D721Med (cell line): ENCODE measurements at regions not wholly inside any gene's neighbourhood (a gene's known extent, or its start where the extent isn't known, plus 50 kb on each side); places are given as distances from the start of the nearest gene placed in this dataset.

Source experiments
- DNase-seq: peaks from one replicate; pipeline ENCODE4 v3.0.0; 2011; ENCODE audit warnings: low spot score; ENCODE audit not compliant: insufficient read length
- FAIRE-seq: peaks from 2 replicates; lab custom pipeline; 2011; peaks lifted over from hg19 to GRCh38; lab: Jason Lieb, UNC
- TF ChIP-seq, protein P1 (sequence below): IDR thresholded peaks from 2 replicates; pipeline ENCODE4 v1.5.1; 2012; ENCODE audit warnings: mild to moderate bottlenecking, control low read depth; ENCODE audit not compliant: insufficient read depth; ENCODE audit errors: missing control alignments

- no peak for DNase-seq
- TF ChIP-seq, protein P1, sequence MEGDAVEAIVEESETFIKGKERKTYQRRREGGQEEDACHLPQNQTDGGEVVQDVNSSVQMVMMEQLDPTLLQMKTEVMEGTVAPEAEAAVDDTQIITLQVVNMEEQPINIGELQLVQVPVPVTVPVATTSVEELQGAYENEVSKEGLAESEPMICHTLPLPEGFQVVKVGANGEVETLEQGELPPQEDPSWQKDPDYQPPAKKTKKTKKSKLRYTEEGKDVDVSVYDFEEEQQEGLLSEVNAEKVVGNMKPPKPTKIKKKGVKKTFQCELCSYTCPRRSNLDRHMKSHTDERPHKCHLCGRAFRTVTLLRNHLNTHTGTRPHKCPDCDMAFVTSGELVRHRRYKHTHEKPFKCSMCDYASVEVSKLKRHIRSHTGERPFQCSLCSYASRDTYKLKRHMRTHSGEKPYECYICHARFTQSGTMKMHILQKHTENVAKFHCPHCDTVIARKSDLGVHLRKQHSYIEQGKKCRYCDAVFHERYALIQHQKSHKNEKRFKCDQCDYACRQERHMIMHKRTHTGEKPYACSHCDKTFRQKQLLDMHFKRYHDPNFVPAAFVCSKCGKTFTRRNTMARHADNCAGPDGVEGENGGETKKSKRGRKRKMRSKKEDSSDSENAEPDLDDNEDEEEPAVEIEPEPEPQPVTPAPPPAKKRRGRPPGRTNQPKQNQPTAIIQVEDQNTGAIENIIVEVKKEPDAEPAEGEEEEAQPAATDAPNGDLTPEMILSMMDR: no peak
- FAIRE-seq: no peak
These were observed 266.1 kb upstream of the SIX2 start for GRCh38 chr2:45275242-45275805.

DNA sequence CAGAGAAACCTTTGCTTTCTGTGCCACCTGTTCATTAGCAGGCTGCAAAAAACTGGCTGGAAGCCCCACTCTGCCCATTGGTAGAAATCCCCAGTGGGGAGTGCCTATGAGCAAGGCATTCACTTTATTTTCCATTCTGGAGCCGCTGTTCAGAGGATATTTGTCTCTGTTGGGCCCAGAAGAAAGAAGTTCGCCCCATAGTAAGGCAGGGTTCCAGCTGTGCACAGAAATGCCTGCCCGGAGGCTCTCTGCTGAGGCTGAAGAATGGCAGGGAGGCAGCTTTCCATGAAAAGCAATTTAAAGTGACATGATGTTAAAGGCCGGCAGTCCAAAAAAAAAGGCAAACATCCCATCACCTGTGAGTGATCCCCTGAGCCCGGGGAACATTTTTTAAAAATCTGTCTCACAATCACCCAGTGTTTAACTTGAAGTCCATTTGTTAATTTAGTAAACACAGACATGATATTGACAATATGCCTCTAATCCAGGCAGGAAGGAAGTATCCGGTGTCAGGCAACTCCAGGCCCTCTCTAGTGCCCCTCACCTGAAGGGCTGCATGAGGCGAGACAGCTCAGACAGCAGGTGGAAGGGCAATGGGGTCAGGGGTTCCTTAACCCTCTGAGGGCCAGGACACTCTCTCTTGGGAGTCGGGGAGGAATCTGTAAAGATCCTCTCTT, 265.1 kb upstream of the SIX2 start:
- TF ChIP-seq, protein P1: no peak
- FAIRE-seq (no peak), DNase-seq (no peak)

GRCh38 chr2:45273412-45274249, 264.4 kb upstream of the SIX2 start:
- TF ChIP-seq, protein P1: no peak
- no peak for FAIRE-seq
- no peak for DNase-seq

DNA sequence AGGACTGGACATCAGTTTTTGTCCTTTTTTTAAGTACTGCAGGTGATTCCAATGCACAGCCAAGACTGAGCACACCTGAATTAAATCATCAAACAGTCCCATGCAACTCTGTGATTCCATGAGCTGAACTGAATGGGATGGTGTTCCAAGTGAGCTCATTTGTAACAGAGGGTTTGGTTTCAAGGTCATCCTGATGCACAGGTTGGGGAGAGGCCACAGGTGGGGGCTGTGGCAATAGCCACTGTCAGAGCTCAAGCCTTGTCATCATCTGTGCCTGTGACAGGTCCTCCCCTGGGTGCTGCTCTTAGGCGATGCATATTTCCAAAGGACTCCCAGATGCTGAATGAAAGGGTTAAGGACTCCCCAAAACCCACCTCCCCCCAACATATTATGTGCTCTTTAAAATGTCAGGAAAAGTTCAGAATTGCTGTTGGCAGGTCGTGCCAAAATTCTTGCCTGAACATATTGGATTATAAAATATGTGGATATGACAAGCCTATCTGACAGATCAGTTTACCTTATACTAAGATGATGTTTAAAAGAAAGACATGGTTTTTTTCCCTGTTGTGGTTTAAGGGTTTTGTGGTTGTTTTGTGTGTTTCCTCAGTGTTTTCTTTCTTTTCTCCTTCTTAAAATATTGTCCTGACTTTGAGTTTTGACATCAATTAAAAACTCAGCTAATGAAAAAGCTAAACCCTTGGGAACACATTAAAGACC, 263.5 kb upstream of the SIX2 start:
- FAIRE-seq (no peak), DNase-seq (no peak)
- TF ChIP-seq, protein P1: no peak

- FAIRE-seq (no peak), DNase-seq (no peak)
- TF ChIP-seq, protein P1: no peak
These were observed 260.0 kb upstream of the SIX2 start for GRCh38 chr2:45269149-45269793.

DNA sequence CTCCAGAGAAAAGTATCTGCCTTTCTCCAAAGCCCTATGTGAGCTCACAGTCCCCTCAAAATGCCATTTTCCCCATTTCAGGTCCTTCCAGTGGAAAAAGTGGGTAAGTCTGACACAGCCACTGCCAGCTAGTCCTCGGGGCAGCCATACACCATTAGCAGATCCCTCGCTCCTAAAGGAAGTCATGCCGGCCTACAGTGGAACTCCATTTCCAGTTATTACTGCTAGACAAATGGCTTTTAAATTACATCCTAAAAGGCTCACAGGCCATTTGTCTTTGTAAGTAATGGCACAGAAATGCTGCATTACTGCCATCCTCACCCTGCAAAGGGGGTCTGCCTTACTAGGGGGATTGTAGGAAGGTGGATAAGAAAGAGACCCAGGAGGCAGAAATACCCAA, 259.4 kb upstream of the SIX2 start:
- FAIRE-seq: no peak
- no peak for DNase-seq
- TF ChIP-seq, protein P1: no peak
